Stimulated activated CD4-positive, alpha-beta T cell treated with anti-CD3 and anti-CD28 coated beads, TNF-alpha, amount 100 ng/mL, for 4 hours (primary cell): ENCODE measurements at regions not wholly inside any gene's neighbourhood (a gene's known extent, or its start where the extent isn't known, plus 50 kb on each side); places are given as distances from the start of the nearest gene placed in this dataset.

Source experiments
- DNase-seq, 3 experiments: peaks; one replicate each; pipeline ENCODE4 v3.0.0-alpha.2; 2020; ENCODE audit warnings: low read depth in 3 of 3

- no peak for DNase-seq
Observed at GRCh38 chr7:136174477-136175125, 197.4 kb upstream of the MTPN start.

GRCh38 chr7:136173874-136174273, 196.7 kb upstream of the MTPN start:
- no peak for DNase-seq

- DNase-seq: no peak
Observed at GRCh38 chr7:136171233-136171632, 194.1 kb upstream of the MTPN start.

GRCh38 chr7:136168821-136169220, 191.7 kb upstream of the MTPN start:
- no peak for DNase-seq

- DNase-seq: no peak
Observed at GRCh38 chr7:136167991-136168390, 190.8 kb upstream of the MTPN start.

GRCh38 chr7:136166521-136166920, 189.4 kb upstream of the MTPN start:
- no peak for DNase-seq

GRCh38 chr7:136163340-136163801, 186.2 kb upstream of the MTPN start:
- no peak for DNase-seq

- DNase-seq: no peak
Observed at GRCh38 chr7:136150311-136150710, 173.2 kb upstream of the MTPN start.

GRCh38 chr7:136148920-136149319, 171.8 kb upstream of the MTPN start:
- no peak for DNase-seq

- DNase-seq: no peak
Observed at GRCh38 chr7:136146925-136147324, 169.8 kb upstream of the MTPN start.

- DNase-seq: no peak
Observed at GRCh38 chr7:136144182-136144581, 167.0 kb upstream of the MTPN start.

GRCh38 chr7:136143271-136143670, 166.1 kb upstream of the MTPN start:
- no peak for DNase-seq

GRCh38 chr7:136142583-136142982, 165.4 kb upstream of the MTPN start:
- no peak for DNase-seq

GRCh38 chr7:136140469-136140868, 163.3 kb upstream of the MTPN start:
- DNase-seq: no peak

GRCh38 chr7:136139417-136139816, 162.3 kb upstream of the MTPN start:
- DNase-seq: no peak

- no peak for DNase-seq
Observed at GRCh38 chr7:136138991-136139390, 161.8 kb upstream of the MTPN start.

GRCh38 chr7:136136906-136137454, 159.8 kb upstream of the MTPN start:
- no peak for DNase-seq

- DNase-seq: no peak
Observed at GRCh38 chr7:136134503-136134902, 157.3 kb upstream of the MTPN start.

GRCh38 chr7:136133551-136133950, 156.4 kb upstream of the MTPN start:
- DNase-seq: no peak

GRCh38 chr7:136131304-136131630, 154.1 kb upstream of the MTPN start:
- no peak for DNase-seq

GRCh38 chr7:136130511-136131303, 153.5 kb upstream of the MTPN start:
- DNase-seq: no peak

- DNase-seq: no peak
Observed at GRCh38 chr7:136128050-136128449, 150.9 kb upstream of the MTPN start.

GRCh38 chr7:136123352-136123751, 146.2 kb upstream of the MTPN start:
- no peak for DNase-seq
